DOHH2 (cell line): ENCODE measurements at regions not wholly inside any gene's neighbourhood (a gene's known extent, or its start where the extent isn't known, plus 50 kb on each side); places are given as distances from the start of the nearest gene placed in this dataset.

Experiments used
- CTCF ChIP-seq: fragments of 200-600 bp; sonication (generic); IDR thresholded peaks from one replicate; pipeline ENCODE4 v1.5.1; 2014; ENCODE audit warnings: antibody characterized with exemption, mild to moderate bottlenecking, low read depth, low read length; ENCODE audit not compliant: poor library complexity, severe bottlenecking
- EZH2phosphoT487 ChIP-seq: fragments of 200-600 bp; sonication (generic); IDR thresholded peaks from 2 replicates; pipeline ENCODE4 v1.6.1; 2017; ENCODE audit warnings: borderline replicate concordance, mild to moderate bottlenecking, antibody characterized with exemption, low read length, moderate library complexity, mixed read lengths

- no peak for TF ChIP-seq CTCF
- TF ChIP-seq EZH2phosphoT487: no peak
These were observed 159.6 kb upstream of the TBCA start for GRCh38 chr5:77935506-77936364.
